ENCODE measurements at regions not wholly inside any gene's neighbourhood (a gene's known extent, or its start where the extent isn't known, plus 50 kb on each side); places are given as distances from the start of the nearest gene placed in this dataset.
A peak's percentile ranks its signal among the peaks of the same experiment; 100 is the strongest.

DNA sequence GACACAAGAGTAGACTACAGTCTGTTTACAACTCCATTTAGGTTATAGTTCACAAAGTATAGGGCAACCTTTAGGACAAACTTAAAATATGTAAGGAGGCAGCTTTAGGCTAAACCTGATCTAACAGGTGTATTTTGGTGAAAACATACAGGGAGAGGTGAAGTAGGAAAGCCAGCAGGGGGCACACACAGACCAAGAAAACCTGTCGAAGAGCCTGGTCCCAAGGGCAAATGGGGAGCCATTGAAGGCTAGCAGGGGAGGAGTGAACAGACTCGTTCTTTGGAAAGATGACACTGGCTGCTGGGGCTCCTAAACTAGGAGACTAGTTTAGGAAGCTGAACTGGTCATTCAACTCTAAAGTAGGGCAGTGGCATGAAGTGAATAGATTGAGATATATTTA lies 138.8 kb upstream of the WSCD2 start:
- DNase-seq, result peak; percentile 69
- TF ChIP-seq, protein P1, sequence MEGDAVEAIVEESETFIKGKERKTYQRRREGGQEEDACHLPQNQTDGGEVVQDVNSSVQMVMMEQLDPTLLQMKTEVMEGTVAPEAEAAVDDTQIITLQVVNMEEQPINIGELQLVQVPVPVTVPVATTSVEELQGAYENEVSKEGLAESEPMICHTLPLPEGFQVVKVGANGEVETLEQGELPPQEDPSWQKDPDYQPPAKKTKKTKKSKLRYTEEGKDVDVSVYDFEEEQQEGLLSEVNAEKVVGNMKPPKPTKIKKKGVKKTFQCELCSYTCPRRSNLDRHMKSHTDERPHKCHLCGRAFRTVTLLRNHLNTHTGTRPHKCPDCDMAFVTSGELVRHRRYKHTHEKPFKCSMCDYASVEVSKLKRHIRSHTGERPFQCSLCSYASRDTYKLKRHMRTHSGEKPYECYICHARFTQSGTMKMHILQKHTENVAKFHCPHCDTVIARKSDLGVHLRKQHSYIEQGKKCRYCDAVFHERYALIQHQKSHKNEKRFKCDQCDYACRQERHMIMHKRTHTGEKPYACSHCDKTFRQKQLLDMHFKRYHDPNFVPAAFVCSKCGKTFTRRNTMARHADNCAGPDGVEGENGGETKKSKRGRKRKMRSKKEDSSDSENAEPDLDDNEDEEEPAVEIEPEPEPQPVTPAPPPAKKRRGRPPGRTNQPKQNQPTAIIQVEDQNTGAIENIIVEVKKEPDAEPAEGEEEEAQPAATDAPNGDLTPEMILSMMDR (IDR thresholded peaks at IDR 0.05; ENCODE audit: low read depth, low read length), result peak; percentile 71
- no peaks in the 10 kb centered on the region for H3K9me3 ChIP-seq

DNA sequence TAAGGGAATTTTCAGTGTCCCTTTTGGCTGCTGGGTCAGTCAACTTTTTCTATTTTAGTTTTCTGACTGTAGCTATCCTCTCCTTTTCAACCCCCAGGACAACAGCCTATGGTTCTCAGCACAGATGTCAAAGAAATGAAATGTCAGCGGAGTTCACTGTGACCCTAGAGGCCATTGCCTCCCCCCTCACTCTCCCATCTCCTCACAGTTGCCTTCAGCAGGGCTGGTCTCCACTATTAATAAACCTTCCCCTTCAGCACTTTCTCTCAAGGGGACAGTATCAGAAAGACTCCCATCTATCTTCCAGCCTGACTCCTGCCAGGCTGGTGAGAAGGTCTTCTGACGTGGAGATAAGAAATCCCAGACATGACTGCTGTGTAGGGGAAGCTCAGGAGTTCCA lies 137.1 kb upstream of the WSCD2 start:
- no peaks in the 10 kb centered on the region for H3K9me3 ChIP-seq
- no peaks in the 10 kb centered on the region for H3K36me3 ChIP-seq
- no peak for DNase-seq
- H3K4me1 ChIP-seq, result no peaks in the 10 kb centered on the region
- TF ChIP-seq, protein P1 (IDR thresholded peaks at IDR 0.05; ENCODE audit: low read depth, low read length), result no peak
- H3K4me3 ChIP-seq (ENCODE audit: low read depth, low read length), result no peak overlapping the region
- H3K27me3 ChIP-seq, result peaks cover 11% of the 10 kb centered on the region; the same call in 1 of the 2 replicates

More for the DNA sequence above, 138.8 kb upstream of the WSCD2 start:
- H3K36me3 ChIP-seq, result no peaks in the 10 kb centered on the region
- H3K27me3 ChIP-seq, result 0 out of 2 replicates have a peak, but pooled peaks cover 3% of the 10 kb centered on the region
- H3K4me3 ChIP-seq (ENCODE audit: low read depth, low read length), result no peak overlapping the region
- no peaks in the 10 kb centered on the region for H3K4me1 ChIP-seq

DNA sequence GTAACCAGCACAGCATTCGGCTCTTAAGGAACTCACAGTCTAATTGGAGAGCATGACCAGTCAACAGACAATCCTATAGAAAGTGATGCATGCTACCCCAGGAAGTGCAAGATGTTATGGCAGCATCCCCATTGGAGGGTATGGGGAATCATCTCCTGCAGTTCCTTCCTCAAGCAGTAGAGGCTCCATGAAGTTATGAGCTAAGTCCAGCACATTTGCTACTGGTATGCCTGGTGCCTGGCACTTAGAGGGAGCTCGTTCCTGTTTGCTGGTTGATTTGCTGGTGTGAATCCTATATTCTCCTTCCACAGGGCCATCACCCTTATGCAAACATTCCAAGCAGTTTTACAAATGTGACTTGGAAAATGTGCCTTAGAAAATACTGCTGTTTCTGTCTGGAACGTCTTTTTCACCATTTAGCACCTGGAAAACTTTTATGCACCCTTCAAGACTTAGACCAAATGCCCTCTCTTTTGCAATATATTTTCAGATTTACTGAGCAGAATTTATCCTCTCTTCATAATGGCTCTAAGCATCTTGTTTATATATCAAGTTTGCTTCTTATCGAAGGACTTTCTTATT lies 136.1 kb upstream of the WSCD2 start:
- no peaks in the 10 kb centered on the region for H3K36me3 ChIP-seq
- peak; percentile 52 for DNase-seq
- no peak overlapping the region for H3K4me3 ChIP-seq (ENCODE audit: low read depth, low read length)
- H3K27me3 ChIP-seq, result peaks cover 11% of the 10 kb centered on the region; the same call in 1 of the 2 replicates
- no peaks in the 10 kb centered on the region for H3K9me3 ChIP-seq
- no peaks in the 10 kb centered on the region for H3K4me1 ChIP-seq
- TF ChIP-seq, protein P1 (IDR thresholded peaks at IDR 0.05; ENCODE audit: low read depth, low read length), result peak; percentile 80

GRCh38 chr12:107998863-107999262 lies 130.2 kb upstream of the WSCD2 start:
- Histone ChIP-seq H3K4me1 (no peaks in the 10 kb centered on the region), H3K36me3 (no peaks in the 10 kb centered on the region)
- TF ChIP-seq, protein P1 (IDR thresholded peaks at IDR 0.05; ENCODE audit: low read depth, low read length), result no peak

GRCh38 chr12:108000111-108000510 lies 129.0 kb upstream of the WSCD2 start:
- TF ChIP-seq, protein P1 (IDR thresholded peaks at IDR 0.05; ENCODE audit: low read depth, low read length), result no peak
- H3K4me3 ChIP-seq (ENCODE audit: low read depth, low read length), result no peak overlapping the region
- H3K4me1 ChIP-seq, result no peaks in the 10 kb centered on the region
- DNase-seq, result no peak
- no peaks in the 10 kb centered on the region for H3K9me3 ChIP-seq
- H3K36me3 ChIP-seq, result no peaks in the 10 kb centered on the region
- H3K27me3 ChIP-seq, result peaks cover 9% of the 10 kb centered on the region; the same call in 1 of the 2 replicates

More at GRCh38 chr12:107998863-107999262, 130.2 kb upstream of the WSCD2 start:
- Histone ChIP-seq H3K9me3 (no peaks in the 10 kb centered on the region), H3K4me3 (ENCODE audit: low read depth, low read length) (no peak overlapping the region), H3K27me3 (peaks cover 11% of the 10 kb centered on the region; the same call in 1 of the 2 replicates)
- DNase-seq, result no peak

DNA sequence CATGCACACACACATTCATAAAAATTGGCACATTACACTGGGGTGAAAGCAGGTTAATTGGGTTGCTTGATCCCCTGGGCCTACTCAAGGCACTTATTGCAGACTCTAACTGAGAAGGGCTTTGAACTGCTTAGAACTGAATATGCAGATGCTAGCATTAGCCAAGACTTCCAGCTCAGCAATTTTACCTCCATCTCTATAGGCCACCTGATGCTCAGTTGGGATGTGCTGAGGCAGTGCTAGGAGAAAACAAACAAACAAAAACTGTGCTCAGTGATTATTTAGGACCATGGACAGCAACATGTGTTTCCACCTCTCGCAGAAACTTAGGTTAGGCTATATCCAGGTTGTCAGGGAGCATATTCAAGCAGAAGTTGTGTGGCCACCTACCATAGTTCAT lies 124.8 kb upstream of the WSCD2 start:
- Histone ChIP-seq H3K4me3 (ENCODE audit: low read depth, low read length) (no peak overlapping the region), H3K9me3 (no peaks in the 10 kb centered on the region), H3K36me3 (no peaks in the 10 kb centered on the region), H3K27me3 (peaks cover 6% of the 10 kb centered on the region), H3K4me1 (no peaks in the 10 kb centered on the region)
- DNase-seq, result no peak
- TF ChIP-seq, protein P1 (IDR thresholded peaks at IDR 0.05; ENCODE audit: low read depth, low read length), result no peak

Data from BE2C (cell line).